ENCODE measurements at regions not wholly inside any gene's neighbourhood (a gene's known extent, or its start where the extent isn't known, plus 50 kb on each side); places are given as distances from the start of the nearest gene placed in this dataset.

DNA sequence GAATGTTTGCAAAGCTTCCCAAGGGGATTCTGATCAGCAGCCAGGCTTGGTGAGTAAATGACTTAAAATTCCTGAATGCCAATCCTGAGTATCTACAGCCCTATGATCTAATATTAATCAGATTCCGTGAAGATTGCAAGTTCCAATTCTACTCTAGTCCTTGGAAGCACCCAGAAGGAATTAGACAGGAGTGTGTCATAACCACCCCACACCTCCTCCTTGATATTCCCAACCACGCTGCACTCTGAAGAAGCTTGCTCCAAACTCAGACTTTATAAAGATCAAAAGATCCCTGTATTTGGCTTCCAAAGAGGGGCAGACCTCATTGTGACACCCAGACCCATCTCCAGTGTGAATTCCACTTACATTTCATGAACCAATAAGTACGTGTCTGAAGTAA lies 306.0 kb downstream of the BCL11B start:
- dilution Hi-C loops (cut with MboI; ENCODE audit: extremely low pct_ligation_motif_present, low sequenced_read_pairs) = no loop called here
- no peak overlapping the region for H3K27ac ChIP-seq (ENCODE audit: insufficient read depth, low read depth, low read length)
- no peak overlapping the region for H2AFZ ChIP-seq (ENCODE audit: low read depth, low read length)
- H4K20me1 ChIP-seq (replicated peaks; ENCODE audit: control insufficient read depth, extremely low read depth, insufficient read depth, low read length) = no peaks in the 10 kb centered on the region
- no peak overlapping the region for H3K4me3 ChIP-seq (replicated peaks in 1 of 3; ENCODE audit: insufficient read depth in 1 of 3, low read depth in 1 of 3, low read length in 3 of 3)
- intact Hi-C loops (cut with micrococcal nuclease) = no loop called here
- CTCF ChIA-PET = no interaction called here
- H3K36me3 ChIP-seq (ENCODE audit: control insufficient read depth in 2 of 2, extremely low read depth in 1 of 2, insufficient read depth in 2 of 2, low read length in 2 of 2) = no peaks in the 10 kb centered on the region
- no TSS peak for BruUV-seq (replicated peaks)
- H3K9ac ChIP-seq (replicated peaks; ENCODE audit: extremely low read depth, insufficient read depth, low read length) = no peak overlapping the region
- H3K9me1 ChIP-seq (replicated peaks; ENCODE audit: control insufficient read depth, extremely low read depth, insufficient read depth, low read length) = no peaks in the 10 kb centered on the region
- POLR2A ChIA-PET = no interaction called here
- no peak overlapping the region for H3K4me2 ChIP-seq (ENCODE audit: insufficient read depth, low read length)
- no peak for TF ChIP-seq POLR2A (IDR thresholded peaks at IDR 0.05; ENCODE audit: low read depth, low read length)
- TF ChIP-seq GATA2 (IDR thresholded peaks at IDR 0.05; ENCODE audit: insufficient read depth, insufficient read length, low read depth, low read length) = no peak
- TF ChIP-seq, protein P1, sequence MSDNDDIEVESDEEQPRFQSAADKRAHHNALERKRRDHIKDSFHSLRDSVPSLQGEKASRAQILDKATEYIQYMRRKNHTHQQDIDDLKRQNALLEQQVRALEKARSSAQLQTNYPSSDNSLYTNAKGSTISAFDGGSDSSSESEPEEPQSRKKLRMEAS (IDR thresholded peaks at IDR 0.05; ENCODE audit: insufficient read depth, insufficient read length) = no peak
- TF ChIP-seq, protein P2, sequence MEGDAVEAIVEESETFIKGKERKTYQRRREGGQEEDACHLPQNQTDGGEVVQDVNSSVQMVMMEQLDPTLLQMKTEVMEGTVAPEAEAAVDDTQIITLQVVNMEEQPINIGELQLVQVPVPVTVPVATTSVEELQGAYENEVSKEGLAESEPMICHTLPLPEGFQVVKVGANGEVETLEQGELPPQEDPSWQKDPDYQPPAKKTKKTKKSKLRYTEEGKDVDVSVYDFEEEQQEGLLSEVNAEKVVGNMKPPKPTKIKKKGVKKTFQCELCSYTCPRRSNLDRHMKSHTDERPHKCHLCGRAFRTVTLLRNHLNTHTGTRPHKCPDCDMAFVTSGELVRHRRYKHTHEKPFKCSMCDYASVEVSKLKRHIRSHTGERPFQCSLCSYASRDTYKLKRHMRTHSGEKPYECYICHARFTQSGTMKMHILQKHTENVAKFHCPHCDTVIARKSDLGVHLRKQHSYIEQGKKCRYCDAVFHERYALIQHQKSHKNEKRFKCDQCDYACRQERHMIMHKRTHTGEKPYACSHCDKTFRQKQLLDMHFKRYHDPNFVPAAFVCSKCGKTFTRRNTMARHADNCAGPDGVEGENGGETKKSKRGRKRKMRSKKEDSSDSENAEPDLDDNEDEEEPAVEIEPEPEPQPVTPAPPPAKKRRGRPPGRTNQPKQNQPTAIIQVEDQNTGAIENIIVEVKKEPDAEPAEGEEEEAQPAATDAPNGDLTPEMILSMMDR (IDR thresholded peaks at IDR 0.05; ENCODE audit: extremely low read depth in 1 of 2, insufficient read depth in 1 of 2, low read depth in 1 of 2, low read length in 2 of 2) = no peak
- TF ChIP-seq FOS (IDR thresholded peaks at IDR 0.05; ENCODE audit: borderline replicate concordance, insufficient read depth, low read length) = no peak
- TF ChIP-seq EZH2 (IDR thresholded peaks at IDR 0.05; ENCODE audit: borderline replicate concordance, low read depth, low read length, severe bottlenecking) = no peak
- TF ChIP-seq MYC (IDR thresholded peaks at IDR 0.05; ENCODE audit: low read depth, low read length) = no peak
- H3K9me3 ChIP-seq (replicated peaks; ENCODE audit: control insufficient read depth, insufficient read depth, low read length) = peaks cover 5% of the 10 kb centered on the region
- no peaks in the 10 kb centered on the region for H3K27me3 ChIP-seq (ENCODE audit: control insufficient read depth in 2 of 2, insufficient read depth in 2 of 2, low read length in 2 of 2)
- no peak for FAIRE-seq
- no peak for DNase-seq (ENCODE audit: low read depth, low spot score)
- H3K4me1 ChIP-seq (ENCODE audit: control insufficient read depth, extremely low read depth, insufficient read depth, low read length) = no peaks in the 10 kb centered on the region
- no peaks in the 10 kb centered on the region for H3K79me2 ChIP-seq (ENCODE audit: control insufficient read depth, insufficient read depth, low read length)
